Left colon (tissue), 2 donors: ENCODE measurements at regions not wholly inside any gene's neighbourhood (a gene's known extent, or its start where the extent isn't known, plus 50 kb on each side); places are given as distances from the start of the nearest gene placed in this dataset.
"Not testable (repeated sequence)": the region's sequence is repeated elsewhere in the genome, so short reads cannot be mapped to it uniquely, and the experiment has no call there.

Experiments used
- ATAC-seq: fragments of 200-7000 bp; cut with Tn5 transposase; one replicate; pipeline ENCODE4 v1.9.1; 2020; ENCODE audit warnings: mild to moderate bottlenecking, moderate library complexity
- DNase-seq, 2 donors: peaks; one replicate each; pipeline ENCODE4 v3.0.0-alpha.2; 2020
- intact Hi-C, 2 donors: fragments of 100-400 bp; cut with DNase I in 1 of 2; cut with micrococcal nuclease in 1 of 2; formaldehyde crosslinking; loops; one replicate each; pipeline versions ENCODE4 v1.11.2 to v1.14.0; 2022; cut with DNase I, micrococcal nuclease
- donor health status: DM: no; HTN: no; CAD: no.
- donor health status: DM: yes; HTN: yes; CAD: no.

GRCh38 chr10:85429126-85429525, 937.5 kb downstream of the GRID1 start:
- no peak for DNase-seq
- ATAC-seq: no peak
- intact Hi-C loops: no loop called here

GRCh38 chr10:85430991-85431390, 935.6 kb downstream of the GRID1 start:
- ATAC-seq (no peak), DNase-seq (no peak)

GRCh38 chr10:85433248-85433647, 933.3 kb downstream of the GRID1 start:
- intact Hi-C loops: no loop called here
- ATAC-seq (no peak), DNase-seq (no peak)

More at GRCh38 chr10:85430991-85431390, 935.6 kb downstream of the GRID1 start:
- intact Hi-C loops: no loop called here

- no peak for DNase-seq
- ATAC-seq: no peak
- intact Hi-C loops: no loop called here
These were observed 921.7 kb downstream of the GRID1 start for GRCh38 chr10:85444868-85445267.

GRCh38 chr10:85445702-85446101, 920.9 kb downstream of the GRID1 start:
- intact Hi-C loops: no loop called here
- ATAC-seq (no peak), DNase-seq (no peak)

- intact Hi-C loops: no loop called here
- no peak for DNase-seq
These were observed 919.8 kb downstream of the GRID1 start for GRCh38 chr10:85446827-85447226.

GRCh38 chr10:85447690-85448089, 918.9 kb downstream of the GRID1 start:
- ATAC-seq (no peak), DNase-seq (no peak)
- intact Hi-C loops: no loop called here

More at GRCh38 chr10:85446827-85447226, 919.8 kb downstream of the GRID1 start:
- ATAC-seq: no peak

- ATAC-seq: no peak
- intact Hi-C loops: no loop called here
- no peak for DNase-seq
These were observed 917.9 kb downstream of the GRID1 start for GRCh38 chr10:85448716-85449115.

- intact Hi-C loops: no loop called here
- no peak for ATAC-seq
- DNase-seq: no peak
These were observed 912.2 kb downstream of the GRID1 start for GRCh38 chr10:85454386-85454785.

- no peak for DNase-seq
- intact Hi-C loops: no loop called here
- no peak for ATAC-seq
These were observed 909.4 kb downstream of the GRID1 start for GRCh38 chr10:85457191-85457590.

- DNase-seq: no peak
- no peak for ATAC-seq
- intact Hi-C loops: no loop called here
These were observed 908.3 kb downstream of the GRID1 start for GRCh38 chr10:85458324-85458723.

- ATAC-seq (no peak), DNase-seq (no peak)
- intact Hi-C loops: no loop called here
These were observed 906.7 kb downstream of the GRID1 start for GRCh38 chr10:85459906-85460305.

GRCh38 chr10:85464336-85464735, 902.3 kb downstream of the GRID1 start:
- no peak for DNase-seq
- intact Hi-C loops: no loop called here
- no peak for ATAC-seq

- intact Hi-C loops: no loop called here
- ATAC-seq (no peak), DNase-seq (no peak)
These were observed 888.6 kb downstream of the GRID1 start for GRCh38 chr10:85477979-85478378.

- intact Hi-C loops: no loop called here
- DNase-seq: no peak
- no peak for ATAC-seq
These were observed 876.2 kb downstream of the GRID1 start for GRCh38 chr10:85490431-85490830.

- ATAC-seq: no peak
These were observed 874.9 kb downstream of the GRID1 start for GRCh38 chr10:85491652-85492051.

GRCh38 chr10:85492684-85493083, 873.9 kb downstream of the GRID1 start:
- ATAC-seq: no peak
- DNase-seq: no peak
- intact Hi-C loops: no loop called here

More at GRCh38 chr10:85491652-85492051, 874.9 kb downstream of the GRID1 start:
- intact Hi-C loops: no loop called here
- DNase-seq: no peak

- ATAC-seq: no peak
- intact Hi-C loops: no loop called here
- no peak for DNase-seq
These were observed 872.9 kb downstream of the GRID1 start for GRCh38 chr10:85493703-85494102.

GRCh38 chr10:85504641-85505040, 862.0 kb downstream of the GRID1 start:
- intact Hi-C loops, ATAC-seq, DNase-seq: not testable (repeated sequence)

GRCh38 chr10:85508159-85508558, 858.4 kb downstream of the GRID1 start:
- intact Hi-C loops: no loop called here
- ATAC-seq: no peak

GRCh38 chr10:85510682-85511081, 855.9 kb downstream of the GRID1 start:
- intact Hi-C loops: no loop called here
- no peak for DNase-seq
- ATAC-seq: no peak

More at GRCh38 chr10:85508159-85508558, 858.4 kb downstream of the GRID1 start:
- no peak for DNase-seq

GRCh38 chr10:85513436-85513835, 853.2 kb downstream of the GRID1 start:
- intact Hi-C loops: no loop called here
- DNase-seq: no peak
- no peak for ATAC-seq
